Osteocyte (in vitro differentiated cells): ENCODE measurements at regions not wholly inside any gene's neighbourhood (a gene's known extent, or its start where the extent isn't known, plus 50 kb on each side); places are given as distances from the start of the nearest gene placed in this dataset.

Experiments
- DNase-seq: peaks from one replicate; pipeline ENCODE4 v3.0.0; 2021; ENCODE audit warnings: mixed read lengths; ENCODE audit not compliant: unreplicated experiment; ENCODE audit errors: extremely low spot score
- H3K27ac Mint-ChIP-seq: one replicate; pipeline ENCODE4 v1.8.0; 2021; ENCODE audit warnings: mild to moderate bottlenecking, mixed read lengths; ENCODE audit not compliant: unreplicated experiment
- H3K27me3 Mint-ChIP-seq: one replicate; pipeline ENCODE4 v1.8.0; 2021; ENCODE audit warnings: mixed read lengths; ENCODE audit not compliant: unreplicated experiment
- H3K36me3 Mint-ChIP-seq: one replicate; pipeline ENCODE4 v1.8.0; 2021; ENCODE audit warnings: mixed read lengths; ENCODE audit not compliant: unreplicated experiment
- H3K4me1 Mint-ChIP-seq: one replicate; pipeline ENCODE4 v1.8.0; 2021; ENCODE audit warnings: mixed read lengths; ENCODE audit not compliant: unreplicated experiment
- H3K4me3 Mint-ChIP-seq: one replicate; pipeline ENCODE4 v1.8.0; 2021; ENCODE audit warnings: mild to moderate bottlenecking, moderate library complexity, mixed read lengths; ENCODE audit not compliant: unreplicated experiment
- H3K9me3 Mint-ChIP-seq: one replicate; pipeline ENCODE4 v1.8.0; 2021; ENCODE audit warnings: mixed read lengths; ENCODE audit not compliant: unreplicated experiment
- CTCF ChIP-seq: fragments of 200-600 bp; sonication (generic); IDR thresholded peaks from 2 replicates; pipeline ENCODE4 v1.5.0; 2021; ENCODE audit warnings: antibody characterized with exemption, mild to moderate bottlenecking, moderate library complexity

- H3K4me1 Mint-ChIP-seq = no peaks in the 10 kb centered on the region
- no peaks in the 10 kb centered on the region for H3K9me3 Mint-ChIP-seq
- no peaks in the 10 kb centered on the region for H3K36me3 Mint-ChIP-seq
- no peak overlapping the region for H3K27ac Mint-ChIP-seq
- H3K4me3 Mint-ChIP-seq = no peak overlapping the region
- DNase-seq = no peak
- no peaks in the 10 kb centered on the region for H3K27me3 Mint-ChIP-seq
- TF ChIP-seq CTCF = no peak
Measured at GRCh38 chr5:8540317-8540716, 671.4 kb downstream of the MTRR start.

GRCh38 chr5:8550921-8551320 lies 682.0 kb downstream of the MTRR start:
- Mint-ChIP-seq H3K4me1 (peaks cover 5% of the 10 kb centered on the region), H3K9me3 (peaks cover 19% of the 10 kb centered on the region), H3K36me3 (no peaks in the 10 kb centered on the region), H3K27me3 (no peaks in the 10 kb centered on the region), H3K27ac (no peak overlapping the region), H3K4me3 (no peak overlapping the region)
- no peak for DNase-seq
- TF ChIP-seq CTCF = no peak

- Mint-ChIP-seq H3K4me1 (peaks cover 5% of the 10 kb centered on the region), H3K36me3 (no peaks in the 10 kb centered on the region)
- TF ChIP-seq CTCF = no peak
Measured at GRCh38 chr5:8553364-8553763, 684.4 kb downstream of the MTRR start.

GRCh38 chr5:8557728-8558127 lies 688.8 kb downstream of the MTRR start:
- no peak for TF ChIP-seq CTCF
- DNase-seq = no peak
- Mint-ChIP-seq H3K4me3 (no peak overlapping the region), H3K27me3 (no peaks in the 10 kb centered on the region), H3K4me1 (no peaks in the 10 kb centered on the region), H3K9me3 (peaks cover 18% of the 10 kb centered on the region), H3K27ac (no peak overlapping the region), H3K36me3 (no peaks in the 10 kb centered on the region)

More at GRCh38 chr5:8553364-8553763, 684.4 kb downstream of the MTRR start:
- no peak for DNase-seq
- Mint-ChIP-seq H3K27ac (no peak overlapping the region), H3K27me3 (no peaks in the 10 kb centered on the region), H3K4me3 (no peak overlapping the region), H3K9me3 (peaks cover 18% of the 10 kb centered on the region)

- no peak overlapping the region for H3K27ac Mint-ChIP-seq
- H3K36me3 Mint-ChIP-seq = no peaks in the 10 kb centered on the region
- no peaks in the 10 kb centered on the region for H3K4me1 Mint-ChIP-seq
- H3K27me3 Mint-ChIP-seq = no peaks in the 10 kb centered on the region
- no peak overlapping the region for H3K4me3 Mint-ChIP-seq
- DNase-seq = no peak
- TF ChIP-seq CTCF = no peak
- H3K9me3 Mint-ChIP-seq = peaks cover under 1% of the 10 kb centered on the region
Measured at GRCh38 chr5:8560776-8561175, 691.8 kb downstream of the MTRR start.
